Keratinocyte (primary cell): ENCODE measurements at regions not wholly inside any gene's neighbourhood (a gene's known extent, or its start where the extent isn't known, plus 50 kb on each side); places are given as distances from the start of the nearest gene placed in this dataset.

Source experiments
- EZH2 ChIP-seq: IDR thresholded peaks from one replicate; pipeline ENCODE4 v1.6.1; 2012; ENCODE audit warnings: inconsistent platforms, mild to moderate bottlenecking, low read length, moderate library complexity
- TF ChIP-seq, protein P1 (sequence below), 3 experiments: IDR thresholded peaks in 1 of 3; conservative IDR thresholded peaks in 1 of 3; optimal IDR thresholded peaks in 1 of 3; 2 replicates in 2 of 3; 3 replicates in 1 of 3; pipeline versions ENCODE3 to v1.5.1; 2011; ENCODE audit warnings: low read length in 3 of 3, mild to moderate bottlenecking in 3 of 3, moderate library complexity in 2 of 3, control low read depth in 1 of 3, inconsistent platforms in 1 of 3; ENCODE audit not compliant: insufficient read depth in 2 of 3; ENCODE audit errors: extremely low read depth in 1 of 3

GRCh38 chr12:111180426-111181142, 188.3 kb downstream of the PHETA1 start:
- TF ChIP-seq, protein P1, sequence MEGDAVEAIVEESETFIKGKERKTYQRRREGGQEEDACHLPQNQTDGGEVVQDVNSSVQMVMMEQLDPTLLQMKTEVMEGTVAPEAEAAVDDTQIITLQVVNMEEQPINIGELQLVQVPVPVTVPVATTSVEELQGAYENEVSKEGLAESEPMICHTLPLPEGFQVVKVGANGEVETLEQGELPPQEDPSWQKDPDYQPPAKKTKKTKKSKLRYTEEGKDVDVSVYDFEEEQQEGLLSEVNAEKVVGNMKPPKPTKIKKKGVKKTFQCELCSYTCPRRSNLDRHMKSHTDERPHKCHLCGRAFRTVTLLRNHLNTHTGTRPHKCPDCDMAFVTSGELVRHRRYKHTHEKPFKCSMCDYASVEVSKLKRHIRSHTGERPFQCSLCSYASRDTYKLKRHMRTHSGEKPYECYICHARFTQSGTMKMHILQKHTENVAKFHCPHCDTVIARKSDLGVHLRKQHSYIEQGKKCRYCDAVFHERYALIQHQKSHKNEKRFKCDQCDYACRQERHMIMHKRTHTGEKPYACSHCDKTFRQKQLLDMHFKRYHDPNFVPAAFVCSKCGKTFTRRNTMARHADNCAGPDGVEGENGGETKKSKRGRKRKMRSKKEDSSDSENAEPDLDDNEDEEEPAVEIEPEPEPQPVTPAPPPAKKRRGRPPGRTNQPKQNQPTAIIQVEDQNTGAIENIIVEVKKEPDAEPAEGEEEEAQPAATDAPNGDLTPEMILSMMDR (optimal IDR thresholded peaks at IDR 0.05 in 1 of 3, IDR thresholded peaks at IDR 0.05 in 1 of 3, conservative IDR thresholded peaks at IDR 0.05 in 1 of 3; ENCODE audit: extremely low read depth in 1 of 3, insufficient read depth in 2 of 3, low read length in 3 of 3): no peak
- TF ChIP-seq EZH2: no peak
